HCT116 (cell line): ENCODE measurements at regions not wholly inside any gene's neighbourhood (a gene's known extent, or its start where the extent isn't known, plus 50 kb on each side); places are given as distances from the start of the nearest gene placed in this dataset.

Experiments
- ATAC-seq: fragments of 200-7000 bp; cut with Tn5 transposase; 2 replicates; pipeline ENCODE4 v1.9.1; 2020; ENCODE audit warnings: mild to moderate bottlenecking, moderate library complexity
- BruUV-seq: library from RNA; stranded (reverse); fragments of 400-500 nt; replicated peaks from 2 replicates; lab custom pipeline; 2021; lab: Mats Ljungman, UMichigan
- CTCF ChIA-PET: fragments of 300-600 bp; sonication (Branson Sonifier 250); formaldehyde crosslinking; loops from one replicate; lab custom pipeline; 2021; ENCODE audit warnings: antibody characterized with exemption; lab: Charles Lee
- POLR2A ChIA-PET: fragments of 300-600, 350-600 bp; sonication (Branson Sonifier 250); formaldehyde crosslinking; loops from one replicate; lab custom pipeline; 2021; ENCODE audit warnings: antibody characterized with exemption; lab: Charles Lee
- RAD21 ChIA-PET, 2 experiments: fragments of 300-600 bp; sonication (Branson Sonifier 250); formaldehyde crosslinking; loops; one replicate each; lab custom pipeline; 2023; ENCODE audit warnings: low total read pairs in 2 of 2; ENCODE audit not compliant: uncharacterized antibody in 2 of 2, unreplicated experiment in 2 of 2, low non-redundant PET in 1 of 2; lab: Charles Lee
- DNase-seq: peaks from one replicate; pipeline ENCODE4 v3.0.0-alpha.2; 2010; ENCODE audit warnings: low read depth, low spot score
- H2AFZ ChIP-seq: fragments of 200-600 bp; shearing (Covaris generic), sonication (generic); 2 replicates; pipeline ENCODE4 v1.6.1; 2017; ENCODE audit warnings: low read depth, mixed run types, mixed read lengths, antibody characterized with exemption, low read length; ENCODE audit not compliant: poor library complexity, severe bottlenecking
- H3K27ac ChIP-seq: 2 replicates; pipeline ENCODE4 v1.5.1; 2012; ENCODE audit warnings: low read depth, low read length
- H3K27me3 ChIP-seq: fragments of 200-600 bp; sonication (generic); 2 replicates; pipeline ENCODE4 v1.6.1; 2016; ENCODE audit warnings: mixed run types, low read length, mixed read lengths; ENCODE audit not compliant: insufficient read depth
- H3K36me3 ChIP-seq, 2 experiments: fragments of 200-500 bp in 1 of 2; fragments of 200-600 bp in 1 of 2; sonication (Bioruptor generic) in 1 of 2; sonication (generic) in 1 of 2; 2 replicates each; pipeline versions ENCODE4 v1.5.1 to v1.6.1; 2014 to 2016; ENCODE audit warnings: low read length in 2 of 2, inconsistent platforms in 1 of 2, mixed read lengths in 1 of 2, mixed run types in 1 of 2; ENCODE audit not compliant: insufficient read depth in 2 of 2, control insufficient read depth in 1 of 2
- H3K4me1 ChIP-seq, 2 experiments: fragments of 200-600 bp in 1 of 2; sonication (generic) in 1 of 2; 2 replicates each; pipeline versions ENCODE4 v1.5.1 to v1.6.1; 2012 to 2017; ENCODE audit warnings: low read length in 2 of 2, inconsistent platforms in 1 of 2, mild to moderate bottlenecking in 1 of 2, mixed read lengths in 1 of 2, mixed run types in 1 of 2, moderate library complexity in 1 of 2; ENCODE audit not compliant: insufficient read depth in 2 of 2, control insufficient read depth in 1 of 2
- H3K4me2 ChIP-seq: fragments of 200-600 bp; sonication (generic); 2 replicates; pipeline ENCODE4 v1.6.1; 2017; ENCODE audit warnings: mixed run types, low read length, mixed read lengths
- H3K4me3 ChIP-seq, 2 experiments: fragments of 200-600 bp in 1 of 2; sonication (generic) in 1 of 2; replicated peaks in 1 of 2; 2 replicates each; pipeline ENCODE4 v1.5.1; 2011 to 2016; ENCODE audit warnings: low read length in 2 of 2, control low read depth in 1 of 2, low read depth in 1 of 2, mild to moderate bottlenecking in 1 of 2, mixed read lengths in 1 of 2, mixed run types in 1 of 2
- H3K79me2 ChIP-seq: fragments of 200-600 bp; sonication (generic); 2 replicates; pipeline ENCODE4 v1.6.1; 2017; ENCODE audit warnings: mild to moderate bottlenecking, mixed run types, low read length, moderate library complexity, mixed read lengths; ENCODE audit not compliant: insufficient read depth
- H3K9ac ChIP-seq: fragments of 200-600 bp; sonication (generic); 2 replicates; pipeline ENCODE4 v1.6.1; 2016; ENCODE audit warnings: low read length, mixed read lengths
- H3K9me2 ChIP-seq: fragments of 200-600 bp; sonication (generic), shearing (Covaris generic); 2 replicates; pipeline ENCODE4 v1.6.1; 2017; ENCODE audit warnings: mixed run types, mild to moderate bottlenecking, moderate library complexity; ENCODE audit not compliant: insufficient read depth
- H3K9me3 ChIP-seq, 2 experiments: fragments of 200-500 bp in 1 of 2; fragments of 200-600 bp in 1 of 2; sonication (Bioruptor generic) in 1 of 2; sonication (generic) in 1 of 2; 2 replicates each; pipeline ENCODE4 v1.6.1; 2014 to 2017; ENCODE audit warnings: low read length in 2 of 2, mixed read lengths in 2 of 2, inconsistent platforms in 1 of 2, low read depth in 1 of 2, mild to moderate bottlenecking in 1 of 2, mixed run types in 1 of 2, moderate library complexity in 1 of 2; ENCODE audit not compliant: control insufficient read depth in 1 of 2, insufficient read depth in 1 of 2
- H4K20me1 ChIP-seq: fragments of 200-600 bp; sonication (generic), shearing (Covaris generic); 2 replicates; pipeline ENCODE4 v1.6.1; 2017; ENCODE audit warnings: mixed run types, mild to moderate bottlenecking, moderate library complexity; ENCODE audit not compliant: insufficient read depth
- ATF3 ChIP-seq: IDR thresholded peaks from 2 replicates; pipeline ENCODE4 v1.6.1; 2012
- CBX3 ChIP-seq: IDR thresholded peaks from 2 replicates; pipeline ENCODE4 v1.6.1; 2012; ENCODE audit warnings: low read depth
- ELF1 ChIP-seq: IDR thresholded peaks from 2 replicates; pipeline ENCODE4 v1.6.1; 2012; ENCODE audit warnings: low read depth, borderline replicate concordance
- EZH2 ChIP-seq: fragments of 200-600 bp; sonication (generic); IDR thresholded peaks from 2 replicates; pipeline ENCODE4 v1.6.1; 2017; ENCODE audit warnings: antibody characterized with exemption, mixed run types
- JUND ChIP-seq: IDR thresholded peaks from 2 replicates; pipeline ENCODE4 v1.6.1; 2012
- RAD21 ChIP-seq: IDR thresholded peaks from 2 replicates; pipeline ENCODE4 v1.6.1; 2012; ENCODE audit warnings: low read depth, mild to moderate bottlenecking
- SIN3A ChIP-seq: IDR thresholded peaks from 2 replicates; pipeline ENCODE4 v1.6.1; 2012; ENCODE audit warnings: low read depth
- SP1 ChIP-seq: IDR thresholded peaks from 2 replicates; pipeline ENCODE4 v1.6.1; 2012; ENCODE audit warnings: low read depth
- ZFX ChIP-seq: fragments of 450-650 bp; IDR thresholded peaks from 2 replicates; pipeline ENCODE4 v1.6.1; 2017
- ZNF274 ChIP-seq: fragments of 200-500 bp; sonication (Bioruptor generic); IDR thresholded peaks from 2 replicates; pipeline ENCODE4 v1.6.1; 2014; ENCODE audit warnings: mild to moderate bottlenecking, low read depth, low read length, inconsistent platforms
- intact Hi-C: fragments of 100-400 bp; cut with micrococcal nuclease; formaldehyde crosslinking; loops from 2 replicates; pipeline ENCODE4 v1.10.0; 2022
- TF ChIP-seq, protein P1 (sequence below): IDR thresholded peaks from 2 replicates; pipeline ENCODE4 v1.6.1; 2012; ENCODE audit warnings: low read depth
- TF ChIP-seq, protein P2 (sequence below): IDR thresholded peaks from 2 replicates; pipeline ENCODE4 v1.6.1; 2011; ENCODE audit warnings: mild to moderate bottlenecking, low read length, moderate library complexity; ENCODE audit not compliant: insufficient replicate concordance; ENCODE audit errors: extremely low read depth
- TF ChIP-seq, protein P3 (sequence below): IDR thresholded peaks from 2 replicates; pipeline ENCODE4 v1.6.1; 2012

DNA sequence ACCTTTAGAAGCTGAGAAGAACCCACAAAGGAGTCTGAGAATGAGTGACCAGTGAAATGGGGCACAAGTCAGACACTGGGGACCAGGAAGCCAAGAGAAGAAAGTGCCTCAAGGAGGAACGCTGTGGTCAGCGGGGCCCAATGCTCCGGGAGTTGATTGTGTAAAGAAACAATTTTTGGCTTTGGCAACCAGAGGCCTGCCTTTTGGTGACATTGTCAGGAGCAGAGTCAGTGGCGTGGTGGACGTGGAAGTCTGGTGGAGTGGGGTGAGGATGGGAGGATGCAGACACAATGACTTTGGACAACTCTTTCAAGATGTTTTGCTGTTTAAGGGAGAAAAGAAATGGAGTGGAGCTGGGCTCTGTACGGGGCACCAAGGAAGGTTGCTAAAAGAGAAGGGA lies 100.2 kb upstream of the SEC11C start:
- no peak overlapping the region for H3K9ac ChIP-seq
- no peaks in the 10 kb centered on the region for H4K20me1 ChIP-seq
- no TSS peak for BruUV-seq
- H3K4me2 ChIP-seq: no peak overlapping the region
- POLR2A ChIA-PET: no interaction called here
- no peaks in the 10 kb centered on the region for H3K27me3 ChIP-seq
- RAD21 ChIA-PET: no interaction called here
- ATAC-seq: no peak
- no peaks in the 10 kb centered on the region for H3K9me2 ChIP-seq
- H2AFZ ChIP-seq: no peak overlapping the region
- H3K79me2 ChIP-seq: no peaks in the 10 kb centered on the region
- no peak overlapping the region for H3K4me3 ChIP-seq
- DNase-seq: no peak
- no peaks in the 10 kb centered on the region for H3K9me3 ChIP-seq
- H3K27ac ChIP-seq: no peak overlapping the region
- H3K36me3 ChIP-seq: no peaks in the 10 kb centered on the region
- CTCF ChIA-PET: no interaction called here
- no peak for TF ChIP-seq ZNF274
- TF ChIP-seq SP1: no peak
- TF ChIP-seq ZFX: no peak
- TF ChIP-seq RAD21: no peak
- TF ChIP-seq, protein P1, sequence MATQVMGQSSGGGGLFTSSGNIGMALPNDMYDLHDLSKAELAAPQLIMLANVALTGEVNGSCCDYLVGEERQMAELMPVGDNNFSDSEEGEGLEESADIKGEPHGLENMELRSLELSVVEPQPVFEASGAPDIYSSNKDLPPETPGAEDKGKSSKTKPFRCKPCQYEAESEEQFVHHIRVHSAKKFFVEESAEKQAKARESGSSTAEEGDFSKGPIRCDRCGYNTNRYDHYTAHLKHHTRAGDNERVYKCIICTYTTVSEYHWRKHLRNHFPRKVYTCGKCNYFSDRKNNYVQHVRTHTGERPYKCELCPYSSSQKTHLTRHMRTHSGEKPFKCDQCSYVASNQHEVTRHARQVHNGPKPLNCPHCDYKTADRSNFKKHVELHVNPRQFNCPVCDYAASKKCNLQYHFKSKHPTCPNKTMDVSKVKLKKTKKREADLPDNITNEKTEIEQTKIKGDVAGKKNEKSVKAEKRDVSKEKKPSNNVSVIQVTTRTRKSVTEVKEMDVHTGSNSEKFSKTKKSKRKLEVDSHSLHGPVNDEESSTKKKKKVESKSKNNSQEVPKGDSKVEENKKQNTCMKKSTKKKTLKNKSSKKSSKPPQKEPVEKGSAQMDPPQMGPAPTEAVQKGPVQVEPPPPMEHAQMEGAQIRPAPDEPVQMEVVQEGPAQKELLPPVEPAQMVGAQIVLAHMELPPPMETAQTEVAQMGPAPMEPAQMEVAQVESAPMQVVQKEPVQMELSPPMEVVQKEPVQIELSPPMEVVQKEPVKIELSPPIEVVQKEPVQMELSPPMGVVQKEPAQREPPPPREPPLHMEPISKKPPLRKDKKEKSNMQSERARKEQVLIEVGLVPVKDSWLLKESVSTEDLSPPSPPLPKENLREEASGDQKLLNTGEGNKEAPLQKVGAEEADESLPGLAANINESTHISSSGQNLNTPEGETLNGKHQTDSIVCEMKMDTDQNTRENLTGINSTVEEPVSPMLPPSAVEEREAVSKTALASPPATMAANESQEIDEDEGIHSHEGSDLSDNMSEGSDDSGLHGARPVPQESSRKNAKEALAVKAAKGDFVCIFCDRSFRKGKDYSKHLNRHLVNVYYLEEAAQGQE: no peak
- no peak for TF ChIP-seq ELF1
- TF ChIP-seq ATF3: no peak
- TF ChIP-seq, protein P2, sequence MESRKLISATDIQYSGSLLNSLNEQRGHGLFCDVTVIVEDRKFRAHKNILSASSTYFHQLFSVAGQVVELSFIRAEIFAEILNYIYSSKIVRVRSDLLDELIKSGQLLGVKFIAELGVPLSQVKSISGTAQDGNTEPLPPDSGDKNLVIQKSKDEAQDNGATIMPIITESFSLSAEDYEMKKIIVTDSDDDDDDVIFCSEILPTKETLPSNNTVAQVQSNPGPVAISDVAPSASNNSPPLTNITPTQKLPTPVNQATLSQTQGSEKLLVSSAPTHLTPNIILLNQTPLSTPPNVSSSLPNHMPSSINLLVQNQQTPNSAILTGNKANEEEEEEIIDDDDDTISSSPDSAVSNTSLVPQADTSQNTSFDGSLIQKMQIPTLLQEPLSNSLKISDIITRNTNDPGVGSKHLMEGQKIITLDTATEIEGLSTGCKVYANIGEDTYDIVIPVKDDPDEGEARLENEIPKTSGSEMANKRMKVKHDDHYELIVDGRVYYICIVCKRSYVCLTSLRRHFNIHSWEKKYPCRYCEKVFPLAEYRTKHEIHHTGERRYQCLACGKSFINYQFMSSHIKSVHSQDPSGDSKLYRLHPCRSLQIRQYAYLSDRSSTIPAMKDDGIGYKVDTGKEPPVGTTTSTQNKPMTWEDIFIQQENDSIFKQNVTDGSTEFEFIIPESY: no peak
- TF ChIP-seq, protein P3, sequence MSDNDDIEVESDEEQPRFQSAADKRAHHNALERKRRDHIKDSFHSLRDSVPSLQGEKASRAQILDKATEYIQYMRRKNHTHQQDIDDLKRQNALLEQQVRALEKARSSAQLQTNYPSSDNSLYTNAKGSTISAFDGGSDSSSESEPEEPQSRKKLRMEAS: no peak
- TF ChIP-seq EZH2: no peak
- no peak for TF ChIP-seq SIN3A
- no peak for TF ChIP-seq CBX3
- no peak for TF ChIP-seq JUND
- no peaks in the 10 kb centered on the region for H3K4me1 ChIP-seq
- intact Hi-C loops: no loop called here
